Activated CD4-positive, alpha-beta memory T cell treated with anti-CD3 and anti-CD28 coated beads for 36 hours (primary cell): ENCODE measurements at regions not wholly inside any gene's neighbourhood (a gene's known extent, or its start where the extent isn't known, plus 50 kb on each side); places are given as distances from the start of the nearest gene placed in this dataset.

Source experiments
- CTCF ChIA-PET: fragments of 350-600 bp; sonication (Branson Sonifier 250); formaldehyde crosslinking; loops from one replicate; lab custom pipeline; 2021; ENCODE audit warnings: antibody characterized with exemption, inconsistent platforms; lab: Charles Lee
- POLR2A ChIA-PET: fragments of 350-600 bp; sonication (Branson Sonifier 250); formaldehyde crosslinking; loops from one replicate; lab custom pipeline; 2021; ENCODE audit warnings: antibody characterized with exemption; lab: Charles Lee
- DNase-seq: peaks from one replicate; pipeline ENCODE4 v3.0.0-alpha.2; 2020
- H3K27ac Mint-ChIP-seq: one replicate; pipeline ENCODE4 v1.8.0; 2021; ENCODE audit warnings: mixed read lengths
- H3K27me3 Mint-ChIP-seq: one replicate; pipeline ENCODE4 v1.8.0; 2021; ENCODE audit warnings: mixed read lengths
- H3K36me3 Mint-ChIP-seq: one replicate; pipeline ENCODE4 v1.8.0; 2021; ENCODE audit warnings: mixed read lengths
- H3K4me1 Mint-ChIP-seq: one replicate; pipeline ENCODE4 v1.8.0; 2021; ENCODE audit warnings: low read depth, mixed read lengths
- H3K4me3 Mint-ChIP-seq: one replicate; pipeline ENCODE4 v1.8.0; 2021; ENCODE audit warnings: mild to moderate bottlenecking, mixed read lengths
- H3K9me3 Mint-ChIP-seq: one replicate; pipeline ENCODE4 v1.8.0; 2021; ENCODE audit warnings: mixed read lengths
- intact Hi-C: fragments of 100-400 bp; cut with micrococcal nuclease; formaldehyde crosslinking; loops from one replicate; pipeline ENCODE4 v1.15.1; 2023

- ChIA-PET POLR2A (no interaction called here), CTCF (interaction anchor here (0.6 to 7.8 kb wide), 14 partner anchors 10 to 234 kb away, joined by 3 to 154 read pairs (median 6); partner anchors contain the start of gene GADD45A)
- Mint-ChIP-seq H3K4me1 (no peaks in the 10 kb centered on the region), H3K36me3 (no peaks in the 10 kb centered on the region), H3K9me3 (peaks cover 2% of the 10 kb centered on the region), H3K27me3 (peaks cover 4% of the 10 kb centered on the region), H3K4me3 (no peak overlapping the region), H3K27ac (no peak overlapping the region)
- DNase-seq = no peak
- intact Hi-C loops = loop anchor here (1.0 to 10.0 kb wide), 3 partner anchors 27 to 226 kb away; partner anchors contain the start of gene GADD45A
Measured at GRCh38 chr1:67534627-67535065, 104.4 kb upstream of the SERBP1 start.

- Mint-ChIP-seq H3K4me1 (no peaks in the 10 kb centered on the region), H3K27ac (no peak overlapping the region), H3K36me3 (no peaks in the 10 kb centered on the region), H3K4me3 (no peak overlapping the region), H3K9me3 (peaks cover 2% of the 10 kb centered on the region), H3K27me3 (peaks cover 4% of the 10 kb centered on the region)
- DNase-seq = peak; percentile 79
- intact Hi-C loops = loop anchor here (1.0 to 10.0 kb wide), 3 partner anchors 26 to 225 kb away; partner anchors contain the start of gene GADD45A
- CTCF ChIA-PET = interaction anchor here (0.6 to 7.8 kb wide), 13 partner anchors 9 to 508 kb away, joined by 3 to 154 read pairs (median 6); partner anchors contain the start of gene GADD45A
- POLR2A ChIA-PET = interaction anchor here (0.8 kb wide), 1 partner anchor 151 kb away, joined by 3 read pairs; no protein-coding TSS in a partner anchor
Measured at GRCh38 chr1:67535474-67535873, 105.3 kb upstream of the SERBP1 start.

- H3K9me3 Mint-ChIP-seq = no peaks in the 10 kb centered on the region
- ChIA-PET POLR2A (no interaction called here), CTCF (interaction anchor here (0.7 to 7.8 kb wide), 10 partner anchors 8 to 313 kb away, joined by 3 to 154 read pairs (median 6); no protein-coding TSS in a partner anchor)
- H3K4me3 Mint-ChIP-seq = no peak overlapping the region
- no peak overlapping the region for H3K27ac Mint-ChIP-seq
- no peaks in the 10 kb centered on the region for H3K4me1 Mint-ChIP-seq
- no peak for DNase-seq
- intact Hi-C loops = loop anchor here (10.0 kb wide), 1 partner anchor 148 kb away; the partner anchor contains the start of gene GADD45A
- H3K36me3 Mint-ChIP-seq = no peaks in the 10 kb centered on the region
- H3K27me3 Mint-ChIP-seq = peaks cover 4% of the 10 kb centered on the region
Measured at GRCh38 chr1:67536957-67537666, 106.9 kb upstream of the SERBP1 start.

GRCh38 chr1:67537667-67538018 is 107.4 kb upstream of the SERBP1 start:
- no peak for DNase-seq
- intact Hi-C loops = loop anchor here (10.0 kb wide), 1 partner anchor 147 kb away; the partner anchor contains the start of gene GADD45A
- CTCF ChIA-PET = interaction anchor here (0.7 to 7.8 kb wide), 4 partner anchors 24 to 312 kb away, joined by 4 to 154 read pairs (median 18); no protein-coding TSS in a partner anchor
- Mint-ChIP-seq H3K27me3 (peaks cover 4% of the 10 kb centered on the region), H3K9me3 (no peaks in the 10 kb centered on the region), H3K4me1 (no peaks in the 10 kb centered on the region), H3K4me3 (no peak overlapping the region), H3K27ac (no peak overlapping the region), H3K36me3 (no peaks in the 10 kb centered on the region)
- POLR2A ChIA-PET = no interaction called here

- no peak for DNase-seq
- Mint-ChIP-seq H3K4me3 (no peak overlapping the region), H3K9me3 (no peaks in the 10 kb centered on the region), H3K4me1 (no peaks in the 10 kb centered on the region), H3K36me3 (no peaks in the 10 kb centered on the region), H3K27ac (no peak overlapping the region), H3K27me3 (peaks cover 1% of the 10 kb centered on the region)
- CTCF ChIA-PET = interaction anchor here (0.7 to 5.8 kb wide), 7 partner anchors 7 to 257 kb away, joined by 3 to 26 read pairs (median 4); no protein-coding TSS in a partner anchor
- POLR2A ChIA-PET = no interaction called here
- intact Hi-C loops = no loop called here
Measured at GRCh38 chr1:67540025-67540732, 110.0 kb upstream of the SERBP1 start.

- no peaks in the 10 kb centered on the region for H3K36me3 Mint-ChIP-seq
- POLR2A ChIA-PET = no interaction called here
- H3K27me3 Mint-ChIP-seq = no peaks in the 10 kb centered on the region
- CTCF ChIA-PET = interaction anchor here (0.7 to 5.8 kb wide), 7 partner anchors 8 to 257 kb away, joined by 3 to 26 read pairs (median 4); no protein-coding TSS in a partner anchor
- intact Hi-C loops = no loop called here
- H3K27ac Mint-ChIP-seq = no peak overlapping the region
- no peak overlapping the region for H3K4me3 Mint-ChIP-seq
- H3K9me3 Mint-ChIP-seq = no peaks in the 10 kb centered on the region
- DNase-seq = no peak
- no peaks in the 10 kb centered on the region for H3K4me1 Mint-ChIP-seq
Measured at GRCh38 chr1:67540733-67541125, 110.5 kb upstream of the SERBP1 start.

- CTCF ChIA-PET = interaction anchor here (4.5 kb wide), 1 partner anchor 19 kb away, joined by 20 read pairs; no protein-coding TSS in a partner anchor
- H3K4me3 Mint-ChIP-seq = no peak overlapping the region
- H3K4me1 Mint-ChIP-seq = no peaks in the 10 kb centered on the region
- intact Hi-C loops = no loop called here
- H3K9me3 Mint-ChIP-seq = no peaks in the 10 kb centered on the region
- no peak for DNase-seq
- no peaks in the 10 kb centered on the region for H3K27me3 Mint-ChIP-seq
- H3K36me3 Mint-ChIP-seq = no peaks in the 10 kb centered on the region
- POLR2A ChIA-PET = no interaction called here
- H3K27ac Mint-ChIP-seq = no peak overlapping the region
Measured at GRCh38 chr1:67542747-67543146, 112.5 kb upstream of the SERBP1 start.

- H3K27me3 Mint-ChIP-seq = peaks cover 2% of the 10 kb centered on the region
- no peak overlapping the region for H3K4me3 Mint-ChIP-seq
- POLR2A ChIA-PET = no interaction called here
- H3K36me3 Mint-ChIP-seq = no peaks in the 10 kb centered on the region
- no peaks in the 10 kb centered on the region for H3K9me3 Mint-ChIP-seq
- DNase-seq = no peak
- CTCF ChIA-PET = interaction anchor here (0.6 to 4.5 kb wide), 5 partner anchors 9 to 776 kb away, joined by 3 to 20 read pairs (median 6); no protein-coding TSS in a partner anchor
- intact Hi-C loops = no loop called here
- no peak overlapping the region for H3K27ac Mint-ChIP-seq
- no peaks in the 10 kb centered on the region for H3K4me1 Mint-ChIP-seq
Measured at GRCh38 chr1:67544921-67545320, 114.7 kb upstream of the SERBP1 start.

GRCh38 chr1:67545364-67545763 is 115.2 kb upstream of the SERBP1 start:
- Mint-ChIP-seq H3K27ac (no peak overlapping the region), H3K27me3 (peaks cover 2% of the 10 kb centered on the region), H3K9me3 (no peaks in the 10 kb centered on the region), H3K36me3 (no peaks in the 10 kb centered on the region), H3K4me1 (no peaks in the 10 kb centered on the region), H3K4me3 (no peak overlapping the region)
- no peak for DNase-seq
- POLR2A ChIA-PET = no interaction called here
- intact Hi-C loops = no loop called here
- CTCF ChIA-PET = interaction anchor here (1.2 to 4.5 kb wide), 4 partner anchors 10 to 215 kb away, joined by 6 to 20 read pairs (median 9); no protein-coding TSS in a partner anchor

- Mint-ChIP-seq H3K9me3 (no peaks in the 10 kb centered on the region), H3K4me3 (no peak overlapping the region), H3K4me1 (no peaks in the 10 kb centered on the region), H3K36me3 (no peaks in the 10 kb centered on the region), H3K27ac (no peak overlapping the region), H3K27me3 (peaks cover 8% of the 10 kb centered on the region)
- no peak for DNase-seq
- intact Hi-C loops = no loop called here
- ChIA-PET CTCF (interaction anchor here (0.9 kb wide), 1 partner anchor 19 kb away, joined by 3 read pairs; no protein-coding TSS in a partner anchor), POLR2A (no interaction called here)
Measured at GRCh38 chr1:67551375-67551774, 121.2 kb upstream of the SERBP1 start.

- Mint-ChIP-seq H3K27ac (no peak overlapping the region), H3K27me3 (peaks cover 8% of the 10 kb centered on the region), H3K4me3 (no peak overlapping the region), H3K9me3 (no peaks in the 10 kb centered on the region), H3K4me1 (no peaks in the 10 kb centered on the region), H3K36me3 (no peaks in the 10 kb centered on the region)
- no peak for DNase-seq
- ChIA-PET CTCF (interaction anchor here (1.0 to 2.4 kb wide), 4 partner anchors 10 to 213 kb away, joined by 3 to 10 read pairs (median 3); no protein-coding TSS in a partner anchor), POLR2A (no interaction called here)
- intact Hi-C loops = no loop called here
Measured at GRCh38 chr1:67552336-67552759, 122.1 kb upstream of the SERBP1 start.
